Endometrial microvascular endothelial cells (primary cell): ENCODE measurements at regions not wholly inside any gene's neighbourhood (a gene's known extent, or its start where the extent isn't known, plus 50 kb on each side); places are given as distances from the start of the nearest gene placed in this dataset.
"Not testable (repeated sequence)": the region's sequence is repeated elsewhere in the genome, so short reads cannot be mapped to it uniquely, and the experiment has no call there.

Source experiments
- in situ Hi-C: cut with HindIII; loops from 2 replicates; pipeline ENCODE4 v1.10.0; 2017; ENCODE audit warnings: low sequenced_read_pairs, low pct_unique_long_range_greater_than_20kb; ENCODE audit errors: inconsistent ontology term

DNA sequence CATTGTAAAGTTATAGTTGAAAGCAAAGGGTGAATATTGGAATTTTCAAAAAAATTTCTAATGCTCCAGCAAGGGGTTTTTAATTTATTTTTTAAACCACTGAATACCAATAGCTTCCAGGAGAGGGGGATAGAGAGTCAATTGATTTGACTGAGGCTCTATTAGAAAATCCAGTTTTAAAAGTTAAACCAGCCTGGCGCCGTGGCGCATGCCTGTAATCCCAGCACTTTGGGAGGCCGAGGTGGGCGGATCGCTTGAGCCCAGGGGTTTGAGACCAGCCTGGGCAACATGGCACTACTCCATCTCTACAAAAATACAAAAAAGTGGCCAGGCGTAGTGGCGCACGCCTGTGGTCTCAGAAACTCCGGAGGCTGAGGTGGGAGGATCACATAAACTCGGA lies 150.1 kb downstream of the SLC38A4 start:
- in situ Hi-C loops: loop anchor here (25.0 kb wide), 1 partner anchor 313 kb away; the partner anchor contains the start of gene SLC38A2

- in situ Hi-C loops: loop anchor here (25.0 kb wide), 1 partner anchor 312 kb away; the partner anchor contains the start of gene SLC38A2
Observed at GRCh38 chr12:46674800-46675199, 151.0 kb downstream of the SLC38A4 start.

GRCh38 chr12:46674129-46674528 lies 151.7 kb downstream of the SLC38A4 start:
- in situ Hi-C loops: no loop called here

GRCh38 chr12:46671102-46671501 lies 154.7 kb downstream of the SLC38A4 start:
- in situ Hi-C loops: no loop called here

- in situ Hi-C loops: no loop called here
Observed at GRCh38 chr12:46670636-46671035, 155.2 kb downstream of the SLC38A4 start.

GRCh38 chr12:46669720-46670119 lies 156.1 kb downstream of the SLC38A4 start:
- in situ Hi-C loops: no loop called here

GRCh38 chr12:46667551-46667950 lies 158.2 kb downstream of the SLC38A4 start:
- in situ Hi-C loops: no loop called here

GRCh38 chr12:46664761-46665287 lies 161.0 kb downstream of the SLC38A4 start:
- in situ Hi-C loops: no loop called here

DNA sequence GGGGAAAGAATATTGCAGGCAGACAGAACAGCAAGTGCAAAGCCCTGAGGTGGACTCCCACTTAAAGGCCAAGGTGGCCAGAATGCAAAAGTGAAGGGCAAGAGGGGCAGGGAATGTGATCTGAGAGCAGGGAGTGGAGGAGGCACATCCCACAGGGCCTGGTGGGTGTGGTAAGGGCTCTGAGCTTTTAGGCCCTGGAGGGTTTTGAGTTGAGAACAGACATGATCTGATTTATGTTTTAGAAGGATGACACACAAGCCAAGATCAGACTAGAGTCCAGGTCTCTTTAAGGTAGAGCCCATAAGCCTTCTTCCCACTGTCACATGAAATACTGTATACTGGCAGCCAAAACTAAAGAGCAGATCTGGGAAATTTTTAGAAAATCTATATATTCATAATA lies 162.5 kb downstream of the SLC38A4 start:
- in situ Hi-C loops: no loop called here

DNA sequence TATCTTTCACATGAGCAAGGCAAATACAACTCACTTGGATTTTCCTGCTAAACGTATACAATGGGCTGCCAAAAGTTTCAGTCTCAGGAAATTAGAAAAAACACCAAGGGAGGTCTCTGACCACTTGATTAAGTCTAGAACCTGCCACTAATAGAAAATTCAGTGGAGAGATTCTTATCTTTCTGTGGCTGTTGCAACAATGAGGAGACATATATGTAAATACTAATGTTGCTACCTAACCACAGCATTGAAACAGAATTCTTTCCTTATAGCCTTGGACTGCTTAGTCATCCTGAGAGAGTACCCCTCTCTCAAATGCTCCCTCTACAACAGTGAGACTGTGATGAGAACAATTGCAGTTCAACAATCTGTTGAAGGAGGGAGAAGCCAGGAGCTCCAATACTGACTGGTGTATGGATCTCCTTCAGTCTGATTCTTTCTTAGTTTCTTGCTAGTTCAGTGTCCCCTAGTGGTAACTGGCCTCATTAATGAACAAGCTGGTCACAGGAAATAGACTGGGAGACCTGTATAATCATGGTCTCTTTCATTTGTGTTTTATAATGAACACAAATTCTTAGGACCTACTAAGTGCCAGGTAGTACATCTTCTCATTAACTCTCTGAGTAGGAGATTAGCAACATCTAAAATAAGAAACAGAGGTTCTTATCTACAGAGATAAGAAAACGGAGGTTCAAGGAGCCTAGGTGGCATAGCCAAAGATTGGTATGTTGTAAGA lies 164.5 kb downstream of the SLC38A4 start:
- in situ Hi-C loops: no loop called here

- in situ Hi-C loops: no loop called here
Observed at GRCh38 chr12:46660719-46661109, 165.1 kb downstream of the SLC38A4 start.

- in situ Hi-C loops: no loop called here
Observed at GRCh38 chr12:46660276-46660675, 165.5 kb downstream of the SLC38A4 start.

DNA sequence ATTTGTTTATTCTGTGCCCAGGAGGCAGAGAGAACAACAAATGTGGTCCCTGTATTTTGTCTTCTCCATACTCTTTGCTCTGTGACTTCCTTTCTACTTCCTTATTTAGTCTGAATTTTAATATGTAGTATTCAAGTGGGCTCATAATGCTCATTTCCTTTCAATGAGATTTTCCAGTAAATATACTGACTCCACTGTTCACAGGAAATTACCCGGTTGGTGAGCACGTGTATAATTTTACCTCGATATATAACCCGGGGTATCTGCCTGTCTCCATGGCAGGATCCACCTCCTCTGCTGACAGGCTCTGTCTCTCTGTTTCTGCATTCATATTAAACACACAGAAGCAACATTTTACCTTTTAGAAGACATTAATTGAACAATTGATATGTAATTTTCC lies 166.0 kb downstream of the SLC38A4 start:
- in situ Hi-C loops: no loop called here

DNA sequence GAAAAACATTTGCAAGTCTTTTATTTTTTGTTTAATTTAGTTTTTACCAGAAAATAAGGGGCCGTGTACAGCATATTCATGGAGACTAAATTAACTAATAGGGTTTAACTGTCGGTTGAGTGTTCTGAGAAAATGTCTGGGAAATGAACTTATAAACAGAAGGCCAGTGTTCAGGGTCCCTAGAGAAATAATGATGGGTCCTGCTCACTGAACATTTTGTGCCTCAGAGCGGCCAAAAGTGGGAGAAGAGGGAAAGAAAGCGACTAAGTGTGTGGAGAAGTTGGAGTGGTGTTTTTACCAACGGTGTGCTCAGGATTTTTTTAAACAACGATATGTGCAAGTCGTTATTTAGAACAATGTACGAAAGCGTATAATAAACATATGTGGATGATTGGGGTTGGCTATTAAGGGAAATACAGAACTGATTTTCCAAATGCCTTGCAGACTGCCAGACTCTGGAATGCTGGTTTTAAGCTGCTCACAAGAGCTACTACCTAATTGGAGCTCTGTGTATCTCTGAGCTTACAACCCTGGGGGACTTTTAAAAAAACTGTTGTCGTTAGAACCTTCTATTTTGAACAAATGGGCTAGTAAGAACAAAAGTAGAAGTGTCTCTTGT lies 166.7 kb downstream of the SLC38A4 start:
- in situ Hi-C loops: no loop called here

DNA sequence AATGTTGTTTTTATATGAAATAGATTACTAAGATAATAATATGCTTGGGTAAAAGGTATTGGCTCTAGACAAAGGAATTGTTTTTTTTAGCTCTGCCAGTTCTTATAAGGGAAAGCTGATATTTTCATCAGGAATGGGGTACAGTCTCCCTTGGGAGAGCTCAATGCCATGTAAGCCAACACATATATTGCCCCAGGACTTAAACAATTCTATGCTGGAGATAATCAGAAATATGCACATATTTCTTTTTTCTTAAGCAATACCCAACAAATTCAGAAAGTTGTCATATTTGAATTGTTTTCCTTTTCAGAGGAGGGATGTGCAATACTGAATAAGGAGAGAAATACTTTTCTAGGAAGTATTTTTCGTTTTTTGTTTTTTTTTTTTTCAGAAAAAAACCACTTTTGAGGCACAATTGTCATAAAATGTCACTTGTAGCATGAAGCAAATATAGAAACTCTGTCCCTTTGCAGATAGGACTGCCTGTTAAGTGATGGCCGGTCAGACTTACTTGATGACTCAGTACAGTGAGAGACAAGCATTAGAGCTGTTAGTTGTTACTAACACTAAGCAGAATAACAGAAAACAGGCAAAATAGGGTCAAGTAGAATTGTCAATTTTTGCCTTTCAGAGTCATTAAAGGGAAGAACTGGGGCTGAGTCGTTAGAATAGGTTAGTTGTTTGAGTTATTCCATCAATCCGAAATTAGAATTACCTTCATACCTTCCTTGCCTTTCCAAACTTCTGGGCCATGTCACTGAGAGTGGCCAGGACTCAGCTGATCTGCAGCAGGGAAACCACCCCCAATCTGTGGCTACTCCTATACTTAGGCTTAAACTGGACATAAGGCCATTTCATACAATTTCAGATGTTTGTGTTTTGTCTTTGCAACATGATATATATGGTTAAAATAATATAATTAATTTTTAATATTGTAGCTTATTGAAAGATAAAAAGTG lies 168.1 kb downstream of the SLC38A4 start:
- in situ Hi-C loops: no loop called here

DNA sequence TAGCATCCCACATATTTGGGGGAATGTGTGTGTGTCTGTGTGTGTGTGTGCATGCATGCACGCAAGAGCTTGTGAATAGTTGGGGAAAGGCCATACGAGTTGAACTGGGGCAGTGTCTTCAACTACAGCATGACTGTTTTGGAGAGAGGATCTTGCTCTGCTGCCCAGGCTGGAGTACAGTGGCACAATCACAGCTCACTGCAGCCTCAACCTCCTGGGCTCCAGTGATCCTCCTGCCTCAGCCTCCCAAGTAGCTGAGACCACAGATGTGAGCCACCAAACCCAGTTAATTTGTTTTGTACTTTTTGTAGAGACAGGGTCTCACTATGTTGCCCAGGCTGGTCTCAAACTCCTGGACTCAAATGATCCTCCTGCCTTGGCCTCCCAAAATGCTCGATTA lies 169.8 kb downstream of the SLC38A4 start:
- in situ Hi-C loops: not testable (repeated sequence)

DNA sequence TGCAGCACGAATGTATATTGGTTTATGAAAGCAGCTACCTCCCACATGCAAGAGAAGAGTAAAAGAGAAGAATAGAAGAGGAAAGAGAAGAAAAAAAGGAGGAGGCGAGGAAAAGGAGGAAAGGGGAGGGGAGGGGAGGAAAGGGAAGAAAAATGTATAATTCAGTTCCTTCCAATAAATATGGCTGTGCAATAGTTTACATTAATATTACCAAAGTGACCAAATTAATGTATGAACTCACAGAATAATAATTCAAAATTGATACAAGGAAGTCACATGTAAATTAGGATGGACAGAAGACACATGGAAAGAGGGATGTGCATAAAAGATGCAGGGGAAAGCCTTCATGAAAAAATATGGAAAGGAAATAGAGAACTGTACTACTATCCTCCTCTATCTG lies 172.5 kb downstream of the SLC38A4 start:
- in situ Hi-C loops: no loop called here

GRCh38 chr12:46652692-46653091 lies 173.1 kb downstream of the SLC38A4 start:
- in situ Hi-C loops: no loop called here

DNA sequence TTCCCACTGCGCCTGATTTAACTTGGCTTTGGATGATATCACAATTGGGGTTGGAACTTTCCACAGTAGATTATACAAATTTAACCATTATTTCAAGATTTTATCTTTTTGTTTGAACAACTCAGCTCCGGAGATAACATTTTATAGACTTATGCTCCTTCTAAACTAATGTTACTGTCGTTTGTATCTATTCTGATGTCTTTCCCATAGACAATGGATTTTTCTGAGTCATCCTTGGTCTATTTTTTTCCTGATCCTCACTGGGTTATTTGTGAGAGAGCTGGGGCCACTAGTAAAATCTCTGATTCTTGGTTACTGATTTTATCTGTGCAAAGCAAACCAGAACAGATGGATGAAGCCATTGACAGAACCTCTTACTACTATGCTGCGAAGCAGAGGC lies 175.1 kb downstream of the SLC38A4 start:
- in situ Hi-C loops: no loop called here
